Astrocyte (in vitro differentiated cells and primary cell): ENCODE measurements at regions not wholly inside any gene's neighbourhood (a gene's known extent, or its start where the extent isn't known, plus 50 kb on each side); places are given as distances from the start of the nearest gene placed in this dataset.

Experiments used
- CTCF ChIP-seq: IDR thresholded peaks from 2 replicates; pipeline ENCODE4 v1.5.1; 2011; ENCODE audit warnings: low read depth, mild to moderate bottlenecking, inconsistent platforms, low read length, moderate library complexity; ENCODE audit not compliant: insufficient read depth
- EZH2 ChIP-seq: IDR thresholded peaks from 2 replicates; pipeline ENCODE4 v1.6.1; 2012; ENCODE audit warnings: mild to moderate bottlenecking, low read length, inconsistent platforms; ENCODE audit not compliant: insufficient read depth

- TF ChIP-seq EZH2 (no peak), CTCF (no peak)
Measured at GRCh38 chr15:81916451-81916850, 129.4 kb downstream of the MEX3B start.
